IPS DF 6.9 (cell line): ENCODE measurements at regions not wholly inside any gene's neighbourhood (a gene's known extent, or its start where the extent isn't known, plus 50 kb on each side); places are given as distances from the start of the nearest gene placed in this dataset.

Source experiments
- DNase-seq: peaks from one replicate; pipeline ENCODE4 v3.0.0-alpha.2; 2013; ENCODE audit warnings: low read depth, low spot score
- H3K27ac ChIP-seq: one replicate; pipeline ENCODE4 v1.5.1; 2013; ENCODE audit warnings: low read length, control low read depth
- H3K27me3 ChIP-seq: 2 replicates; pipeline ENCODE4 v1.6.1; 2013; ENCODE audit warnings: mild to moderate bottlenecking, low read length; ENCODE audit not compliant: control insufficient read depth, insufficient read depth
- H3K36me3 ChIP-seq: 2 replicates; pipeline ENCODE4 v1.6.1; 2013; ENCODE audit warnings: low read length; ENCODE audit not compliant: control insufficient read depth, insufficient read depth
- H3K4me1 ChIP-seq: 2 replicates; pipeline ENCODE4 v1.6.1; 2013; ENCODE audit warnings: low read length; ENCODE audit not compliant: control insufficient read depth, insufficient read depth
- H3K4me3 ChIP-seq: 2 replicates; pipeline ENCODE4 v1.5.1; 2013; ENCODE audit warnings: mild to moderate bottlenecking, low read length
- H3K9me3 ChIP-seq: 2 replicates; pipeline ENCODE4 v1.6.1; 2013; ENCODE audit warnings: low read length, inconsistent platforms; ENCODE audit not compliant: control insufficient read depth, insufficient read depth
- WGBS: extraction: QIAGEN DNeasy Blood & Tissue Kit; methylation state at CpG from one replicate; pipeline ENCODE4 v1.1.7; 2013; ENCODE audit warnings: mixed read lengths, missing lambda C conversion rate; ENCODE audit not compliant: insufficient read length, insufficient coverage; 5-methylcytosine and 5-hydroxymethylcytosine counted together

- Histone ChIP-seq H3K27me3 (no peaks in the 10 kb centered on the region), H3K36me3 (no peaks in the 10 kb centered on the region), H3K4me3 (no peak overlapping the region), H3K9me3 (no peaks in the 10 kb centered on the region), H3K27ac (no peak overlapping the region), H3K4me1 (no peaks in the 10 kb centered on the region)
- no CpG with 5 or more reads among the region's 7 CpGs for WGBS
- no peak for DNase-seq
These were observed 185.6 kb downstream of the BCOR start for GRCh38 chrX:39912126-39912525.

- no CpG with 5 or more reads among the region's 3 CpGs for WGBS
- Histone ChIP-seq H3K4me3 (no peak overlapping the region), H3K27ac (no peak overlapping the region), H3K36me3 (no peaks in the 10 kb centered on the region), H3K27me3 (no peaks in the 10 kb centered on the region), H3K9me3 (no peaks in the 10 kb centered on the region), H3K4me1 (no peaks in the 10 kb centered on the region)
- DNase-seq, result no peak
These were observed 182.7 kb downstream of the BCOR start for GRCh38 chrX:39915081-39915480.

- Histone ChIP-seq H3K36me3 (no peaks in the 10 kb centered on the region), H3K27me3 (no peaks in the 10 kb centered on the region), H3K4me3 (no peak overlapping the region), H3K27ac (no peak overlapping the region), H3K4me1 (no peaks in the 10 kb centered on the region), H3K9me3 (no peaks in the 10 kb centered on the region)
- no CpG with 5 or more reads among the region's 12 CpGs for WGBS
- DNase-seq, result no peak
These were observed 182.2 kb downstream of the BCOR start for GRCh38 chrX:39915596-39915995.

GRCh38 chrX:39921838-39922237 is 175.9 kb downstream of the BCOR start:
- Histone ChIP-seq H3K9me3 (no peaks in the 10 kb centered on the region), H3K4me3 (no peak overlapping the region), H3K27ac (no peak overlapping the region), H3K36me3 (no peaks in the 10 kb centered on the region), H3K27me3 (no peaks in the 10 kb centered on the region; the same call in 1 of the 2 replicates), H3K4me1 (no peaks in the 10 kb centered on the region)
- no peak for DNase-seq
- no CpG with 5 or more reads among the region's 2 CpGs for WGBS

GRCh38 chrX:39922488-39922887 is 175.3 kb downstream of the BCOR start:
- no peaks in the 10 kb centered on the region for H3K36me3 ChIP-seq
- no peaks in the 10 kb centered on the region for H3K4me1 ChIP-seq
- no peak overlapping the region for H3K27ac ChIP-seq
- no peak overlapping the region for H3K4me3 ChIP-seq
- no CpG with 5 or more reads among the region's 2 CpGs for WGBS
- H3K9me3 ChIP-seq, result no peaks in the 10 kb centered on the region
- no peaks in the 10 kb centered on the region; the same call in 1 of the 2 replicates for H3K27me3 ChIP-seq
- DNase-seq, result no peak

- WGBS, result no CpG with 5 or more reads among the region's 8 CpGs
- Histone ChIP-seq H3K36me3 (no peaks in the 10 kb centered on the region), H3K4me1 (no peaks in the 10 kb centered on the region), H3K27ac (no peak overlapping the region), H3K4me3 (no peak overlapping the region), H3K27me3 (no peaks in the 10 kb centered on the region; the same call in 1 of the 2 replicates), H3K9me3 (no peaks in the 10 kb centered on the region)
- no peak for DNase-seq
These were observed 174.8 kb downstream of the BCOR start for GRCh38 chrX:39922926-39923325.

DNA sequence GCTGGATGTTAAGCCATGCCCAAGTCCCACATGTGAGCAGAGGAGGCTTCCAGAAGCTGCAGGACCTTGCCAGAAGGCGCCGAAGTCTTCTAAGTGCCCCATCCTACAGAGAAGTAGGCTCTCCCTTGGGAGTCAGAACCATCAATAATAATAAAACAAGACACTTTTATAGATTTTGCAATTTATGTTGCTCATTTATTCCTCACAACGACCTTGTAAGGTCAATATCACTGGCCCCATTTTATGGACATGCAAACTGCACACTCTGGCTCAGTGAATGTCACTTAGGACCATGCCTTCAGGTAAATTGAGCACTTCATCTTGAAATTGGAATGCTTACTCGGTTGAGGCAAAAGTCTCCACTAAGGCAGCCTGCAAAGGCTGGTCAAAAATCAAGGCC is 170.4 kb downstream of the BCOR start:
- no peaks in the 10 kb centered on the region for H3K9me3 ChIP-seq
- no peak overlapping the region for H3K27ac ChIP-seq
- no peaks in the 10 kb centered on the region for H3K36me3 ChIP-seq
- WGBS, result no CpG with 5 or more reads among the region's 4 CpGs
- no peaks in the 10 kb centered on the region for H3K4me1 ChIP-seq
- no peak for DNase-seq
- no peak overlapping the region for H3K4me3 ChIP-seq
- no peaks in the 10 kb centered on the region; the same call in 1 of the 2 replicates for H3K27me3 ChIP-seq

DNA sequence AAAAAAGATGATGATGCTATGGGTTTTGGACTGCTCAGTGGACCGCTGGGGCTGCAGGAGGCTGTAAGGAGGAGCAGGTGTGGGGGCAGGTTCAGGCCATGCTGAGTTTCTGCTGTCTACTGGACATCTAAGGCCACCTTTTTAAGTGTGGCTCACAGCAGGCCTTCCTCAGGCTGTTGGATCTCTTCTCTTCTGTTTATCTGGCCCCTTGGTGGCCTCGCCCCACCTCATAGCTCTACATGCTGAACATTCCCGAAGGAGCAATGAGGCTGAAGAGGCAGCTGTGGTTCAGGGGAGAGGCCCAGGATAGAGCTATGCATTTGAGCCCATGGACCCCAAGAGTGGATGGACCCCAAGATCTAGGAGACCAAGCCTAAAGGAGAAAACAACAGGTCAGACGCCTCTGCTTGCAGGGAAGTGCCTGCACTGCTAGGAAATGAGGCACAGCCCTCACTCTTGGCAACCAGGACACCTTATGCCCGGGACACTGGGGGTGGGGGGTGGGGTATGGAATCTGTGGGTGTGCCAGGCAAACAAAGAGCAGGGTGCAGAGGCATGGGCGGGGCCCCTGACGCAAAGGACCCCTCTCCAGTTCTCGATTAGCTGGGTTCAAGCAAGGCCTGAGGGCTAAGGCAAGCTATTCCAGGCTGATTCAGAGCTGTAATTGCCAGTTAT is 168.9 kb downstream of the BCOR start:
- Histone ChIP-seq H3K9me3 (no peaks in the 10 kb centered on the region), H3K4me3 (no peak overlapping the region), H3K4me1 (no peaks in the 10 kb centered on the region), H3K36me3 (no peaks in the 10 kb centered on the region), H3K27ac (no peak overlapping the region), H3K27me3 (no peaks in the 10 kb centered on the region)
- no peak for DNase-seq
- WGBS, result no CpG with 5 or more reads among the region's 8 CpGs

- Histone ChIP-seq H3K27ac (no peak overlapping the region), H3K36me3 (no peaks in the 10 kb centered on the region), H3K4me1 (no peaks in the 10 kb centered on the region), H3K4me3 (no peak overlapping the region), H3K27me3 (no peaks in the 10 kb centered on the region), H3K9me3 (no peaks in the 10 kb centered on the region)
- no CpG with 5 or more reads among the region's 13 CpGs for WGBS
- no peak for DNase-seq
These were observed 168.3 kb downstream of the BCOR start for GRCh38 chrX:39929379-39930025.

DNA sequence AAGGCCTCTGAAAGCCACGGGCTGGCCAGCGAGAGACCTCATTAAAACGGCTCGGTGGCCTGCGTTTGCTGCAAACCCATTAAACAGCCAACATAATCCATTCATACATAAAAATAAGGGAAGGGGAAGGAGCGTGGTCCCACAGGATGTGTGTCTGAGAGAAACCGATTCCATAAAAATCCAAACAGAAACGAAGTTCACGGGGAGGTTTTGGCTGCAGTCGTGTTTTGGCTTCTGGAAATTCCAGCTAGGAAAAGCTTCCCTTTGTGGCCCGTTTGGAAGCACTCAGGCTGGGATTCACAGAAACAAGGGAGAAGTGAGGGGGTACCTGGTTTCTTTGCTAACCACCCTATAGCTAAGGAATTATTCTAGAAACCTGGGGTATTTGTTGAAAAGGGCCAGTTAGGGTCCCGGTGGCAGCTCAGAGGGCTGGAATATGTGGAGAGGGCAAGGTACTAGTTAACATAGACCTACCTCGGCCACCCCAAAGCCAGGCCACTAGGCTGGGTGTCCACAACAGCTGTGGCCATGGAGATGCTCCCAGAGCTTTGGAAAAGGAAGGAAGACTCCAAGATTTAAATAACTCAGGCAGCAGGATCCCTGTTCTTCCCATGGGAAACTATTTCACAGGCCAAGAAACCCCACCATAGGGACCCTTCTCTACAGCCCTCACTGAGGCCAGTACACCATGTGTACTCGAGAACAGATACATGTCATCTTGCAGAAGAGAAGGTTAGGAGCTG is 166.8 kb downstream of the BCOR start:
- H3K27ac ChIP-seq, result no peak overlapping the region

More for the DNA sequence above, 166.8 kb downstream of the BCOR start:
- no CpG with 5 or more reads among the region's 14 CpGs for WGBS
- H3K36me3 ChIP-seq, result no peaks in the 10 kb centered on the region
- H3K4me1 ChIP-seq, result 0 out of 2 replicates have a peak, but pooled peaks cover 2% of the 10 kb centered on the region
- H3K27me3 ChIP-seq, result no peaks in the 10 kb centered on the region
- H3K4me3 ChIP-seq, result no peak overlapping the region
- no peak for DNase-seq
- H3K9me3 ChIP-seq, result no peaks in the 10 kb centered on the region
